Dedifferentiated amniotic fluid mesenchymal stem cell (primary cell): ENCODE measurements at regions not wholly inside any gene's neighbourhood (a gene's known extent, or its start where the extent isn't known, plus 50 kb on each side); places are given as distances from the start of the nearest gene placed in this dataset.
A peak's percentile ranks its signal among the peaks of the same experiment; 100 is the strongest.

ENCODE experiments used
- DNase-seq: peaks from one replicate; pipeline ENCODE4 v3.0.0-alpha.2; 2016; ENCODE audit errors: extremely low spot score

DNA sequence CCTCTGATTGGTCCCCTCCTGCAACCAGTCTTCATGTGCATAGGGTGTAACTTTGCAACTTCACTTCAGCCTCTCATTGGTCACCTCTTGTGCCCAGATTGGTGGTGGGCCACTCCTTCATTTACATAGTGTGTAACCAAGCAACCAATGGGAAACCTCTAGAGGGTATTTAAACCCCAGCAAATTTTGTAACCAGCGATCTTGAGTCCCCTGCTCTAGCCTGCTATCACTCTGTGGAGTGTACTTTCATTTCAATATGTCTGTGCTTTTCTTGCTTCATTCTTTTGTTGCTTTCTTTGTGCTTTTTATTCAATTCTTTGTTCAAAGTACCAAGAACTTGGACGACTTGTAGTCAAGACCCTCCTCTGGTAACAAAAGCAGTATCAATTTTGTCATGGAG, 1336.9 kb upstream of the SPRY2 start:
- DNase-seq, result no peak

DNA sequence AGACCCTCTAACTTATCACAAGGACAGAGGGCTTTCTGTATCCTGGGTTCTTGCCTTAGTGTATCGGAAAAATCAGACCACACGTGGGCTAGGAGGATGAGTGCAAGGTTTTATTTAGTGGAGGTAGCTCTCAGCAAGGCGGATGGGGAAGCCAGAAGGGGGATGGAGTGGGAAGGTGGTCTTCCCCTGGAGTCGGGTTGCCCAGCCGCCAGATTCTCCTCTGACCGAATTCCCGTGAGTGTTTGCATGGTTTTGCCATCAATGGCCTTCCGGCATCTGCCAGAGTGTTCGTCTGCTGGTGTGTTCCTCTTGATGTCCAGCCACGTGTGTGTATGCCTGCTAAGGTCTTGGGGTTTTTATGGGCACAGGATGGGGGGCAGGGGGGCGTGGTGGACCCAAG, 1335.1 kb upstream of the SPRY2 start:
- no peak for DNase-seq

DNA sequence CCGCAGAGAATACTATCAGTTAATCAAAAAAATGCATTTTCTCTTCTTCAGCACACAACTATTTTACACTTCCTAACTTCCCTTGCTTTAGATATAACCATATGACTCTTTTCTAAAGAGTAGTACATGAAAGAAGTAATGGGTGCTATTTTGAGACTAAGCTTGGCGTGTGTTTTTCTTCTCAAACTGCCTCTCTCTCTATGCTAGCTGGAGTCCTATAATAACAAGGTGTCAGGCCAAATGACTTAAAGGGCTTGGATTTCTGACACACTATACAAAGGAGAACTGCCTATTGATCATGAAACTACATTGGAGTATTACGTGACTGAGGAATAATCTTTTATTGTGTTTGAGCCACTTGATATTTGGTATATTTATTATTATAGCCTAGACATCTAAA, 1330.1 kb upstream of the SPRY2 start:
- DNase-seq, result no peak

DNA sequence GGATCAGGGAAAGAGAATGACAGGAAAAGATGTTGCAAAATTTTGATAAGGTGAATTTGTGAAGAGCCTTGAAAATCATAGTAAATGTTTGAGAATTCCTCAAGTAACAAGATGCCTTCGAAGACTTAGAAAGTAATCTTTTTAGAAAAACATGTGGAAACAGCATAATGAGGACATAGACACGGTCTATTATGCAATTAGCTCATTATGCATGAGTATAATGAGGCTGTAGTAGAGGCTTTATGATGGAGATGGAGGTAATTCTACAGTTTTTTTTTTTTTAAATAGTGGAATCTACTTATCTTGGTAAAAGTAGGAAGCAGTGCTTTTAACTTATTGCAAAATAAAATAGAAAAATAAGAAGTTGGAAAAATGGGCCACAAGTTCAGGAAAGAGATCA, 1329.1 kb upstream of the SPRY2 start:
- no peak for DNase-seq

DNA sequence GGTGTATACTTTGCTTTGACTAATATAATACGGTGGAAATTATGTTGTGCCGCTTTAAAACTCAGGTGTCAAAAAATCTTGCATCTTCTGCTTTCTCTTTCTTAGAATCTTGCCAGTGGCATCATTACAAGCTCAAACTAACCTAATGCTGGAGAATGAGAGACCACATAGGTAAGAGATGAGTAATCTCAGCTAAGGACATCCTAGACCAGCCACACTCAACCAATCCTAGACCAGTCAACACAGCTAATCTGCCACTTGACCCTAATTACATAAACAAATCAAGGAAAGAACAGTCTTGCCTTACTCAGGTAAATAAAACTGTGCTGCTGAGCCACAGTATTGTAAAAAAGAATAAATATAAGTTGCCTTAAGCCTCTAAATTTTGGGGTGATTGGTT, 1323.9 kb upstream of the SPRY2 start:
- DNase-seq, result no peak

DNA sequence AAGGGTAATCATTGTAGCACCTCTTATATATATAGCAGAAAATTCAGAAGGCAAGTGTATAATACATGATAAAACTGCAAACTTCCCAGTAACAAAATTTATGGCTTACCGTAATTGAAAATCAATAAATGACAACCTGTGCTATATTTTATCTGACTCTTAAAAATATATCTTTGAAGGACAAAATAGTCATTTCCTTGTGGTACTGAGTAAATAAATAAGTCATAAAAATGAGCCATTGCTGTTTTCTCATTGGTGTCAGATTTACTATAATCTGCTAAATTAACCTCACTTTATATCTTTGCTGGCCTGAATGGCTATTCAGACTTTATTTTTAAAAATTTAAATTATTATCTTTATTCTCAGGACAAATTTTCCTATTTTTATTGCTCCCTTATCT, 1319.1 kb upstream of the SPRY2 start:
- no peak for DNase-seq

DNA sequence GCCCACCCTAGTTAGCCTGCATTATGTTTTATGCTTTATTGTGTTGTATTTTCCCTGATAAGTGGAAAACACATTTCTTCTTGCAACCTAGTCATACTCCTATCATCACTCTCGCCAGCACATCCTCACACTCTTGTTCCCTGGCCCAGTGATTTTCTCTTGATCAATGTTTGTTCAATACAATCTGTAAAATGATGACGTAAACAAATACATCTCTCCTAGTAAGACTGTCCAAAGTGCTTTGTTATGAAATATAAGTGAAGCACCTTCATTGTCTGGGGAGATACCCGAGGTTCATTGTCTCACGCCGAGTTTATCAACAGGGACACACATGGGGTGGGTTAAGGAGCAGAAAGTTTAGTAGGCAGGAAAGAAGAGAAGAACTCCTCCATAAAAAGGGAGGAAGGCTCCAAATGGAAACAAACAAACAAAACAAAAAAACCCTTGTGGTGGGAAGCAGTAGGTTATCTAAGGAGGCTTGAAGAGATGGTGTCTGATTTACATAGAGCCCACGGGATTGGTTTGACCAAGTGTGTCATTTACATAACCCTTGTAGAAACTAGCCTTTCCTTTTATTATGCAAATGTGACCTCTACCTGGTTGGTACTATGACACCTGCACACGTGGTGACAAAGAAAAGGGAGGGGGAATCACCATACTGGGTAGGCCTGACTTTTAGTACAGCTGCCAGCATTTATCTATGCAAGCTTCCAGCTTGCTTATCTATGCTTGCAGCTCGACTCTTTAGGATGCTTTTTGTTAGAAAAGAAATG, 1317.9 kb upstream of the SPRY2 start:
- no peak for DNase-seq

DNA sequence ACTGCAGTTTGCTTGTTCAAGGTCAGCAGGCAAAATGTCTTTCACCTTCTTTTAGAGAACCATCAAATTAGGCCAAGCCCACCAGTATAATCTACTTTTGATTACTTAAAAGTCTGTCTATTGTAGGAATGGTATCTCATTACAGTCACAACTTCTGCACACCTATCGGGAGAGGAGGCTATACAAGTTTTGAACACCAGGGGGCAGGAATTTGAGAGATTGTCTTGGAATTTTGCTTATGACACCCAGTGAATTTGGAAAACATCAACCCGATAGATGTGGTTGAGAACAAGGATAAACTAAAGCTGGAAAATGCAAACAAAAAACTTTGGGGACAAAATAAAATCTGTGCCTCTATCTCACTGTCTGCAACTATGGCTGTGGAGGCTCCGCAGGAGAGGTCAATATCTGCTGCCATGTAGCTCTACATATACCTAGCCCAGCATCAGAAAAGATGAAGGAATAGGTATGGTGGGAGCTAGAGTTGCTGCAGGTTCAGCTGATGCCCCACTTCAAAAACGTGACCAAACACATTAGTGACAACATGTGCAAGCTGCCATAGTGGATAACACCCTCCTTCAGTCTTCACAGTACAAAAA, 1299.2 kb upstream of the SPRY2 start:
- no peak for DNase-seq

DNA sequence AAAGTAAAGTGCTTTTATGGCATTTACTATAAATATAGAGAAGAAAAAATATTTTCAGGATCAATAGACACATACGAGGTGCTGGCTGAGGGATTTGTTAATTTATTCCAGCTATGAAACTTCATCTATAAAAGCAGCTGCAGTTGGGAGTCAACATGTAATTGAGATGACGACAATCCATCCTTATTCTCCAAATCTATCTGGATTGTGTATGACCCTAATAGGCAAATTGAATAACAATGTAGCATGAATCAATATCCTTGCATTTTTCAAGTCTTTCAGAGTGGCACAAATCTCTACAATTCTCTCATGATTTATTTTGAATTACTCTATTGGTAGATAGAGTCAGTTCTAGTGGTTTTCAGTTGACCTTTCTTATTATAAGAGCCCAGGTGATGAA, 1296.5 kb upstream of the SPRY2 start:
- no peak for DNase-seq

DNA sequence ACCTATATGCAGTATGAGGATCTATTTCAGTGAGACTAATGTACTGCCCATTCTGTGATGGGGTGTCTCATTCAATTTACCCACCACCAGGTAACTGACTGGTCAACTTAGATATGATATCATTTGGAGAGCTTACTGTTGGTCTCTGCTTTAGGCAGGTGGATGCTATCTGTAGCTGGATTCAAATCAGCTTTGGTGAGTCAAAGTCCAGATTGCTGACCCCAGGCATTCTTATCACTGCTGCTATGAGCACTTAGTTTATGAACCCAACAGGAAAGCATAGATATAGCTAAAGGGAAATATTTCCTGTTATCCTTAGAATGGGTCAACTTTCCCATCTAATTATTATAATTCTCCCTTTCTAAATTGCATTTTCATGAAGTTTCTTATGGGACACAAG, 1295.2 kb upstream of the SPRY2 start:
- no peak for DNase-seq

DNA sequence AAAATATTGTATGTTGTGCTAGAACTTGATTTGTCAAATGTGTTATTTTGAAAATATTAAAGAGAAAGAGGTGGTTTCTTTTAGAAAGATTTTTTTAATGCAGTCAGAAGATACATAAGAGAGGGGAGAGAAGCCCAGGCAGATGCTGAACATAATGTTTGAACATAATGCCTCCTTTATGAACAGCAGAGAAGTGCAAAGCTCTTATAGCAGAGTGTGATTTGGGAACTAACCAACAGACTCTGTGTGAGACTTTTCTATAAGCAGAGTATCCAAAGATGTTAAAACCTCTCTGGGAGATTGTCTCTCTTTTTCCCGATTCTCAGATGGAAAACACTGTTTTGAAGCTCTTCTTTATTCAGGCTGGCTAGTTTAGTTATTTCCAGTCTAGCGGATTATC, 1274.1 kb upstream of the SPRY2 start:
- no peak for DNase-seq

DNA sequence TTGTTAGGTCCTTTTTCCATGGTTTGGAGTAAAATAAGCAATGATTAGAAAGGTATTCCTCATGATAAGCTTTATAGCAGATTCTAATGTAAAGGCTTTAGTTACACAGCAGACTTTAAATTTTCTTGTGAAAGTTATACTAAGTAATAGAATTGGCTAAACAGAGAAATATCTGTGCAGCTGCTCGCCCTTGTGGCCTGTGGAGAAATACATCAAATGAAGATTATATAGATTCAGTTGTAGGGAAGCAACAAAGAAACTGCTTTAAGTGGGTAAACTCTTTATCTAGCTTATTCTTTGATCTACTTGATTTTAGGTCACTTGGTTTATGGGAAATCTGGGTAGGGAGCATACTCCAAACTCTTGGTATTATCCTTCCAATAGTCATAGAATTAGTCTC, 1269.7 kb upstream of the SPRY2 start:
- no peak for DNase-seq

DNA sequence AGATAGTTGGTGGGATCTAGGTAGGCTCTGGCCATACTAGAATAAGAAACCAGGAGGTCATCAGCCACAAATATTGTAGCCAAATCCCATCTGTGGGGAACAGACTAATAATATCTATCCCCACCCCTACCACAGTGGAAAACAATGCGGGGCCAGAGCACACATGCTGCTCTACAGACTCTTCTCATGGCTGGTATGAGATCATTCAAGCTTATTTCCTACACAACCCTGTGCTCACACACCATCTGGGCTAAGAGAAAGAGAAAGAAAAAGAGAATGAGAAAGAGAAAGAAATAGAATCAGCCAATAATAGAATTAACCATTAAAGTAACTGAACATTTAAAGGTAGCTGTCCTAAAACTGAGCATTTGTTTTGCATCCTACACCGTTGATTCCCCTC, 1268.4 kb upstream of the SPRY2 start:
- DNase-seq, result no peak

DNA sequence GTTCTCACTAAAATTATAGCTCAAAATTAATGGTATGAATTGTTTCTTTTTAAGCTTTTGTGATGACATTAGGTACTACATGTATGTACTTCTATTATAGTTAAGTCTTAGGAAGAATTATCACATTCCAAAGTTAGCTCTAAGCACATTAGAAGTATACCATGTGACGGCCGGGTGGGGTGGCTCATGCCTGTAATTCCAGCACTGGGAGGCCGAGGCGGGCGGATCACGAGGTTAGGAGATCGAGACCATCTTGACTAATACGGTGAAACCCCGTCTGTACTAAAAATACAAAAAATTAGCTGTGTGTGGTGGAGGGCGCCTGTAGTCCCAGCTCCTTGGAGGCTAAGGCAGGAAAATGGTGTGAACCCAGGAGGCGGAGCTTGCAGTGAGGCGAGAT, 1265.1 kb upstream of the SPRY2 start:
- DNase-seq, result no peak

DNA sequence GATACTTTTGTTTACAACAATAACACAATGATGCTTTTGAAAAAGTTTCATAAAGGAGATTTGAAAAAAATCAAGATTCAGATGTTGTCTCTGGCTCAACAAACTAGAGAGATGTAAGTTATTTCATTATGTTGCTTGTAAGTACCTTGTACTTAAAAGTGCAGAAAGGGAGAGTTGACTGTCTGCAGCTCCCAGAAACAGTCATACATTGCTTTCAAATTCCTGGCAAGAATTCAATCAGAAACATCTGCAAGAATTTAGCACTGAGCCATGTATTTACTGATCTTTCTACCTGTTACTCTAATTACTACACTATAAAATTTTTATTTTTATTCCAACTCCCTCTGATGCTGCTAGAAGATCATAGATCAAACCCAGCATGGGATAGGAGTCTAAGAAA, 1261.3 kb upstream of the SPRY2 start:
- no peak for DNase-seq

DNA sequence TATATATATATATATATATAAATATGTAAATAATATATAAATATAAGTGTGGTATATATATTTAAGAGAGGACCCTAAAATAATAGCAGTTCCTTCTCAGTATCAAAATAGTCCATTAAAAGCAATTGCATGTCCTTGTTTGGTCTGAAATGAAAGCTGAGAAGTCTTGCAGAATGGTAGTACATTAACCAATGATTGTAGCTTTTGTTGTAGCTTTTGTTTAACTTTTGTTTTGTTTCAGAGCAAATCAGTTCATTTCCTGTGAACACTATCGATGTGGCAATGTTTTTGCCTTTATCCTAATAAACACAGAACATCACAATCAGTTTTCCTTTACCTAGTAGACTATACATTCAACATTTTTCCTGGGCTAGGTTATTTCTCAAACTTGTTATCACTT, 1256.2 kb upstream of the SPRY2 start:
- DNase-seq, result no peak

DNA sequence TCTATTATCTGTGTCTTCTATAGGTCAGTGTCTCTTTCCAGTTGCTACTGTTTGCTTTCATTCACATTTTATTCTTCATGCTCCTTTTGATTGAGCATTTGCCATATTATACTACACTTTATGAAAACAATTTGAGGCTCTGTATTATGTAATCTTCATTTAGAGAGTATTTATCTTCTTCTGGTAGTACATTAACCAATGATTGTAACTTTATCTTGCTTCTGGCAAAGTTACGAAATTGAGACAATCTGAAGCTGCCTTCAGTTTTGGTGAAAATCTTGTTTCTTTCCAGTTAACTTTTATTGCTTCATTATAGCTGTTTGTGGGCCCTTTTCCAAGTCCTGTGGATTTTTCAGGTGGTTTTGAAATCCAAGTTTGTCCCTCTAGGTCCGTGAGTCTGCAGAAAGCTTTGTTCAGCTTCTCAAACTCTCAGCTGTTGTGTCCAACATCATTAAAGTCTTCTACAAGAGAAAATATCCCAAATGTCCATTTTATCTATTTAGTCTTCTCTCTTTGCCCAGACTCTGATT, 1255.4 kb upstream of the SPRY2 start:
- DNase-seq, result no peak

DNA sequence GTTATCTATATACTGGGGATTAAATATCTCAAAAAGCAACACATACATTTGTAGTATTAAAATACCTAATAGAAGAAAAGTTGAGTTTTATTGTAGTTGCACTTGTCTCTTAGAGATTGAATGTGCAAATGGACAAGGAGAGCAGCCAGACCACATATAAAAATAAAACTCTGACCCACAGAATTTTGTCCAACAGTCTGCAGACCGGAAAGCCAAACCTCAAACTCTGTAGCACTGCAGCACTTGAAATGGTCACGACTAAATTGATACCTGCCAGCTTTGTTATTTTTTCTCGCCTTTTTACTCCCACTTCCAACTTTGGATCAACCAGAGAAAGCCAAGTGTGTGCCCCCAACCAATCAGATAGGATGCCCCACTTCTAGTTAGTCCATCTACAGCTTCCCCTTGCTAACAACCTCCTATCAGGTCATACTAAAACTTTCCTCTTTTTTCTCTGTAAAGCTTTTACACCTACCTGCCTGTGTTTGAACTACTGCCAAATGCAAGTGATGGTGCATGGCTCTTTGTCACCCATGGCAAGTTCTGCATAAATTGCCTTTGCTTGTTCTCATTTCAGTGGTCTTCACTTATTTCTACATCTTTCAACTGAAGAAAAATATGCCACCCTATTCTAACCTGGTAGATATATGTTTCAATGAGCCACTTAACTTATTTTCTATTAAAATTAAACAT, 1250.7 kb upstream of the SPRY2 start:
- DNase-seq, result no peak

DNA sequence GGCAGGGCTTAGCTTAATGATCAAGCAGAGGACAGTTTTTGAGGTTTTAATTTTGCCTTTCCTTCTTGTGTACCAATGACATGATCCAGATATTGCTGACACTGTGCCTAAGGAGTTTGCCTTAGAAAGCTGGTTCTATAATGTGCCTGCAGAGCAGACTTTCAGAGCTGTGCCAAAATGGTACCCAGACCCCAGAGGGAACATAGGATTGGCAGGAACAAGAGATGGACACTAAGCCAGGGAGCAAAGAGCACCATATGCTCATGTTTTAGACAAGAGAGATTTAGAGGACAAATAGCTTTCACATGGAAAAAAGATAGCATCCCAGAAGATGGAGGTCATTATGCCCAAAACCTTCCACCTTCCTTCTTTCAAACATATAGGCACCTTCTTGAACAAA, 1241.5 kb upstream of the SPRY2 start:
- no peak for DNase-seq

DNA sequence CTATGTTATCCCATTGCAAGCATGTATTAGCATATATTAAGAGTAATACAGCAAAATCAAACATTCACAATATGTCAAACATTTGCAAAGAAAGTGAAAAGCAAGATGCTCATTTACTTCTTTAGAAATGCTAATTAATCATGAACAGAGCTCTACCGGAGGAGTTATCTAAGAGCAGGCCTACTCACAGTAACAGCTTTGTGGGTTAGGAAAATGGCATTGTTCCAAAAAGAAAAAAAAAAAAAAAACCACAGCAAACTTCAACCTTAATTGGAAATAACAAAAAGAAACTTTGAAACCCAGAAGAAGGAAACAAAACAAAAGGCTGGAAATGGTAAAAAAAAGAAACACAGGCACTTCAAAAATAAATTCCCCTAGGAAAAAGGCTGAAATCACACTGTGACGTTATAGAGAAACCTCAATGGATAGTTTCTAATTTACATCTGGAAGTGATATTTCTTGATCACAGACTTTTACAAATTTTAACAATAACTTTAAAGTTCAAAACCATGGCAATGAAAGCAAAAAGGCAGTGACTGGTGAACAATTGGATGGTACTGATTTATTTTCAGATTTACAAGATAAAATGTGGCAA, 1236.8 kb upstream of the SPRY2 start:
- DNase-seq, result peak; percentile 17

DNA sequence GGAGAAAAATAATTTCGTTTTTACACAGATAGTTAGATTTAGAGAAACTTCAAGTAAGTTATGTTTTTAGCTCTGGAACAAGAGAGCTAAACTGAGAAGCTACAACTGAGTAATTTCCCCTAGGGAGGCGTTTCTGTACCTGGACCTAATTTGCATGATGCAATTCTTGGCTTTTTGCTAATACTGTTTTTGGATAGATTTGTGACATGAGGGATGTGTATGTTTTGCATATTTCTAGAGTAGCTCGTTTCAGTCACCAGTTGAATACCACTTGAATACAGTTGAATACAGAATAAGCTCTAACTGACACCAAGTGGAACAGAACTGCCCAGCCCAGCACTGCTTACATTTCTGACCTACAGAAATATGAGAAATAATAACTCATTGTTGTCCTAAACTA, 1227.9 kb upstream of the SPRY2 start:
- DNase-seq, result no peak

DNA sequence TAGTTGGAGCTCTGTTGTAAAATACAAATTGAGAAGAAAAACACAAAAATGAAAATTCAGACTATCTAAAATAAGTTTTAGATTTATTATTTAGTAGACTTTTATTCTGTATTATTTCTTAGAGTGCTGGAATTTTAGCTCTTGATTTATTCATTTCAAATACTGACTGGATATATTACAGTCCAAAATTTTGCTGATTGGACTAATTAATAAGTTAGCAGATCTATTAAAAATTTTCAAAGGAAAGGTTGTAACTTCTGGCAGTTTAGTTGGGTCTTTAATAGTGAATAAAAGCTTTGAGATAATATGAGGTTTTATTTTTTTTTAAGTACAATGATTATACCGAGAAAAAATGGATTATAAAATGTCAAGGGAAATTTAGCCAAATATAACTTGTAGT, 1224.9 kb upstream of the SPRY2 start:
- no peak for DNase-seq

DNA sequence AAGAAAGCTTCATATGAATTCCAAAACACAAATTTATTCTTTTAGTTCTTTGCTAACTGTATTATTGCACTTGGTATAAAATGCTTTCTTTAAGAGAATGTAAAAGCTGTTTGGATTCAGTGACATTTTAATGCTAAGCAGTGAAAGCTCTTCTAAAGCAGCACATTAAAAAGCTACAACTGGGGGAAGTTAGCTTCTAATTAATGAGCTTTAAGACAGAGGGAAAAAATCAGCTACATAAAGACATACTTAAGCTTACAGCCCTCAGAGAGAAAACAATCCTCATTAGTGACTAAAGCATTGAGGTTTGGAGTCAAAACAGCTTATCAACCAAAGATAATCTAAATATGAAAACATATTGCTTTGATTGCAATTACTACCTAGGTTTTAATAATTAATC, 1222.2 kb upstream of the SPRY2 start:
- no peak for DNase-seq
